ENCODE measurements at regions not wholly inside any gene's neighbourhood (a gene's known extent, or its start where the extent isn't known, plus 50 kb on each side); places are given as distances from the start of the nearest gene placed in this dataset.
A peak's percentile ranks its signal among the peaks of the same experiment; 100 is the strongest.

GRCh38 chr11:92890846-92891245 is 78.6 kb upstream of the MTNR1B start:
- Histone ChIP-seq H3K36me3 (ENCODE audit: control insufficient read depth in 1 of 2, insufficient read depth in 2 of 2, low read length in 1 of 2) (peaks cover 0 to 3% of the 10 kb centered on the region in 2 donors), H3K4me1 (ENCODE audit: control insufficient read depth in 1 of 2, insufficient read depth in 2 of 2, low read length in 2 of 2) (peaks cover 1 to 3% of the 10 kb centered on the region in 2 donors), H3K4me3 (ENCODE audit: low read length in 2 of 2) (no peak overlapping the region), H3K27me3 (ENCODE audit: control insufficient read depth in 1 of 2, insufficient read depth in 2 of 2, low read length in 1 of 2) (no peaks in the 10 kb centered on the region), H3K9me3 (ENCODE audit: control insufficient read depth, low read length) (no peaks in the 10 kb centered on the region), H3K27ac (ENCODE audit: low read depth in 1 of 2, low read length in 2 of 2) (no peak overlapping the region)
- 94 to 95% methylated on average over 11 of the region's 11 CpGs for WGBS, 2 donors
- ATAC-seq (ENCODE audit: low FRiP score) (no peak), DNase-seq (no peak)
- intact Hi-C loops (cut with DNase I): no loop called here

- Histone ChIP-seq H3K9me3 (ENCODE audit: control insufficient read depth, low read length) (no peaks in the 10 kb centered on the region), H3K36me3 (ENCODE audit: control insufficient read depth in 1 of 2, insufficient read depth in 2 of 2, low read length in 1 of 2) (peaks cover 0 to 3% of the 10 kb centered on the region in 2 donors), H3K27ac (ENCODE audit: low read depth in 1 of 2, low read length in 2 of 2) (no peak overlapping the region), H3K27me3 (ENCODE audit: control insufficient read depth in 1 of 2, insufficient read depth in 2 of 2, low read length in 1 of 2) (no peaks in the 10 kb centered on the region), H3K4me3 (ENCODE audit: low read length in 2 of 2) (no peak overlapping the region), H3K4me1 (ENCODE audit: control insufficient read depth in 1 of 2, insufficient read depth in 2 of 2, low read length in 2 of 2) (peaks cover 1 to 3% of the 10 kb centered on the region in 2 donors)
- 10 to 14% methylated on average over 4 of the region's 4 CpGs for WGBS, 2 donors
- ATAC-seq (ENCODE audit: low FRiP score) (no peak), DNase-seq (no peak)
- intact Hi-C loops (cut with DNase I): no loop called here
Measured at GRCh38 chr11:92892802-92893684, 76.4 kb upstream of the MTNR1B start.

- Histone ChIP-seq H3K27ac (ENCODE audit: low read depth in 1 of 2, low read length in 2 of 2) (no peak overlapping the region), H3K27me3 (ENCODE audit: control insufficient read depth in 1 of 2, insufficient read depth in 2 of 2, low read length in 1 of 2) (no peaks in the 10 kb centered on the region), H3K4me3 (ENCODE audit: low read length in 2 of 2) (no peak overlapping the region), H3K9me3 (ENCODE audit: control insufficient read depth, low read length) (no peaks in the 10 kb centered on the region), H3K4me1 (ENCODE audit: control insufficient read depth in 1 of 2, insufficient read depth in 2 of 2, low read length in 2 of 2) (peaks cover 1 to 3% of the 10 kb centered on the region in 2 donors), H3K36me3 (ENCODE audit: control insufficient read depth in 1 of 2, insufficient read depth in 2 of 2, low read length in 1 of 2) (peaks cover 0 to 3% of the 10 kb centered on the region in 2 donors)
- no peak for ATAC-seq (ENCODE audit: low FRiP score)
- 95 to 99% methylated on average over 3 of the region's 3 CpGs for WGBS, 2 donors
- intact Hi-C loops (cut with DNase I): no loop called here
- DNase-seq: no peak
Measured at GRCh38 chr11:92894197-92894596, 75.3 kb upstream of the MTNR1B start.

DNA sequence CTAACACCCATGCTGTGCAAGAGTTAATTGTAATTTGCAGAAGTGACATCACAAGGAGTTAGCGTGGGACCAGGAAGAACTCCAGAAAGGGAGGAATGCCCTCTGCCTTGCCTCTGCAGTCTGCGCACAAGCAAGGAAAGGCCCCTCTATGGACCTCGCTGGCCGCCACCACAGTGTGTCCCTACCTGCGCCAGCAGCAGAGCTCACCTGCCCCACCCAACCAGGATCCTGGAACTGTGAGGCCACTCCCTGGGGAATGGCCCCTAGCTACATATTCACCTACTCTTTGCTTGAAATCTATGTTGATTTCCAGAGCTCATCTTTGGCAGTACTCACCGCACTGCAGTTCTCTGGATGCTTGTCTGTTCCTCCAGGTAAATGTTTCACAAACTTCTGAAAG is 72.0 kb upstream of the MTNR1B start:
- no peak for DNase-seq
- intact Hi-C loops (cut with DNase I): no loop called here
- WGBS, 2 donors: 93 to 94% methylated on average over 6 of the region's 6 CpGs
- peaks cover 1 to 3% of the 10 kb centered on the region in 2 donors for H3K4me1 ChIP-seq (ENCODE audit: control insufficient read depth in 1 of 2, insufficient read depth in 2 of 2, low read length in 2 of 2)
- H3K27ac ChIP-seq (ENCODE audit: low read depth in 1 of 2, low read length in 2 of 2): no peak overlapping the region
- H3K4me3 ChIP-seq (ENCODE audit: low read length in 2 of 2): no peak overlapping the region
- no peak for ATAC-seq (ENCODE audit: low FRiP score)
- no peaks in the 10 kb centered on the region for H3K9me3 ChIP-seq (ENCODE audit: control insufficient read depth, low read length)
- H3K27me3 ChIP-seq (ENCODE audit: control insufficient read depth in 1 of 2, insufficient read depth in 2 of 2, low read length in 1 of 2): no peaks in the 10 kb centered on the region
- H3K36me3 ChIP-seq (ENCODE audit: control insufficient read depth in 1 of 2, insufficient read depth in 2 of 2, low read length in 1 of 2): no peaks in the 10 kb centered on the region

- Histone ChIP-seq H3K27ac (ENCODE audit: low read depth in 1 of 2, low read length in 2 of 2) (no peak overlapping the region), H3K27me3 (ENCODE audit: control insufficient read depth in 1 of 2, insufficient read depth in 2 of 2, low read length in 1 of 2) (no peaks in the 10 kb centered on the region), H3K9me3 (ENCODE audit: control insufficient read depth, low read length) (no peaks in the 10 kb centered on the region), H3K4me3 (ENCODE audit: low read length in 2 of 2) (no peak overlapping the region), H3K4me1 (ENCODE audit: control insufficient read depth in 1 of 2, insufficient read depth in 2 of 2, low read length in 2 of 2) (no peaks in the 10 kb centered on the region), H3K36me3 (ENCODE audit: control insufficient read depth in 1 of 2, insufficient read depth in 2 of 2, low read length in 1 of 2) (no peaks in the 10 kb centered on the region)
- no peak for ATAC-seq (ENCODE audit: low FRiP score)
- 89 to 97% methylated on average over 1 of the region's 1 CpG for WGBS, 2 donors
- no peak for DNase-seq
- intact Hi-C loops (cut with DNase I): no loop called here
Measured at GRCh38 chr11:92902417-92902816, 67.0 kb upstream of the MTNR1B start.

DNA sequence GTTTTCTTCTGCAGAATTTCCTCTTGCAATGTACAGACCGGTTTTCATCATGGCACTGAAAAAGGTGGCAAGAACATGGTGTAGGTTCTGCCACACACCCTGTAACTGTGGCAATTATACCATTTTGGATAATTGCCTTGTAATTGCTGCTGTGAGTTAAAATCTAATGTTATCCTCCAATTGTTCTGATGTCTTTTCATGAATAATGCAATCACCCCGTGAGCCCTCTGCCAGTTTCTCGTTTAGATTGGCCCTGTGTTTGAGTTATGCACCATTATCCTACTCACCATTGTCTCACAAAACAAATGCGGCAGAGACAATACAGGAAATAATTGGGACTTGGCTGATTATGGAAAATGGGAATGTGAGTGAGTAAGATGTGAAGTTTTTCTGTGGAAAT is 61.8 kb upstream of the MTNR1B start:
- H3K36me3 ChIP-seq (ENCODE audit: control insufficient read depth in 1 of 2, insufficient read depth in 2 of 2, low read length in 1 of 2): no peaks in the 10 kb centered on the region
- no peaks in the 10 kb centered on the region for H3K9me3 ChIP-seq (ENCODE audit: control insufficient read depth, low read length)
- intact Hi-C loops (cut with DNase I): no loop called here
- ATAC-seq (ENCODE audit: low FRiP score) (no peak), DNase-seq (no peak)
- H3K27me3 ChIP-seq (ENCODE audit: control insufficient read depth in 1 of 2, insufficient read depth in 2 of 2, low read length in 1 of 2): no peaks in the 10 kb centered on the region
- WGBS, 2 donors: 59 to 64% methylated on average over 4 of the region's 4 CpGs
- no peak overlapping the region for H3K27ac ChIP-seq (ENCODE audit: low read depth in 1 of 2, low read length in 2 of 2)
- no peaks in the 10 kb centered on the region for H3K4me1 ChIP-seq (ENCODE audit: control insufficient read depth in 1 of 2, insufficient read depth in 2 of 2, low read length in 2 of 2)
- H3K4me3 ChIP-seq (ENCODE audit: low read length in 2 of 2): no peak overlapping the region

DNA sequence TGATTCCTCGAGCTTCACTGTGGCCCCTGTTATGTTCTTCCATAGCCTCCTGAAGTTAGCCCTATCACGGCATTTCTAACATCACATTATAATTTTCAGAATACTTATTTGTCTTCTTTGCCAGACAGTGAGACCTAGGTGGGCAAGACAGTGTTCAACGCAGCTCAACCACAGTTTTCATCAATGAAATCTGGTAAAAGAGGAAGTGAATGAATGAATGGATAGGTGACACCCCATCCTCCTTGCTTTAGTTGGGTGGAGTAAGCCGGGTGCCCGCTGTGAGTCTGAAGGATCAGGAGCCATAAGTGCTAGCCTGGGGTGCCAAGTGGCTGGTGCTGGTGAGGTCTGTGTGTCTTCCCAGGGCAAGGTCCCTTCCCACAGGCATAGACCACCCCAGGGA is 60.2 kb upstream of the MTNR1B start:
- DNase-seq (no peak), ATAC-seq (ENCODE audit: low FRiP score) (no peak)
- no peaks in the 10 kb centered on the region for H3K36me3 ChIP-seq (ENCODE audit: control insufficient read depth in 1 of 2, insufficient read depth in 2 of 2, low read length in 1 of 2)
- H3K27me3 ChIP-seq (ENCODE audit: control insufficient read depth in 1 of 2, insufficient read depth in 2 of 2, low read length in 1 of 2): no peaks in the 10 kb centered on the region
- no peak overlapping the region for H3K4me3 ChIP-seq (ENCODE audit: low read length in 2 of 2)
- no peaks in the 10 kb centered on the region for H3K9me3 ChIP-seq (ENCODE audit: control insufficient read depth, low read length)
- no peaks in the 10 kb centered on the region for H3K4me1 ChIP-seq (ENCODE audit: control insufficient read depth in 1 of 2, insufficient read depth in 2 of 2, low read length in 2 of 2)
- 95% methylated on average over 5 of the region's 5 CpGs for WGBS, 2 donors
- intact Hi-C loops (cut with DNase I): no loop called here
- H3K27ac ChIP-seq (ENCODE audit: low read depth in 1 of 2, low read length in 2 of 2): no peak overlapping the region

- WGBS, 2 donors: 82 to 90% methylated on average over 2 of the region's 2 CpGs
- ATAC-seq (ENCODE audit: low FRiP score): no peak
- intact Hi-C loops (cut with DNase I): no loop called here
Measured at GRCh38 chr11:92911478-92911877, 58.0 kb upstream of the MTNR1B start.

GRCh38 chr11:92915551-92915950 is 53.9 kb upstream of the MTNR1B start:
- DNase-seq (no peak), ATAC-seq (ENCODE audit: low FRiP score) (peak; percentile 12)
- Histone ChIP-seq H3K9me3 (ENCODE audit: control insufficient read depth, low read length) (no peaks in the 10 kb centered on the region), H3K4me1 (ENCODE audit: control insufficient read depth in 1 of 2, insufficient read depth in 2 of 2, low read length in 2 of 2) (no peaks in the 10 kb centered on the region), H3K4me3 (ENCODE audit: low read length in 2 of 2) (no peak overlapping the region), H3K36me3 (ENCODE audit: control insufficient read depth in 1 of 2, insufficient read depth in 2 of 2, low read length in 1 of 2) (no peaks in the 10 kb centered on the region), H3K27ac (ENCODE audit: low read depth in 1 of 2, low read length in 2 of 2) (no peak overlapping the region), H3K27me3 (ENCODE audit: control insufficient read depth in 1 of 2, insufficient read depth in 2 of 2, low read length in 1 of 2) (no peaks in the 10 kb centered on the region)
- intact Hi-C loops (cut with DNase I): no loop called here
- 94 to 98% methylated on average over 39 of the region's 39 CpGs for WGBS, 2 donors

More at GRCh38 chr11:92911478-92911877, 58.0 kb upstream of the MTNR1B start:
- H3K36me3 ChIP-seq (ENCODE audit: control insufficient read depth in 1 of 2, insufficient read depth in 2 of 2, low read length in 1 of 2): no peaks in the 10 kb centered on the region
- no peak for DNase-seq
- H3K4me1 ChIP-seq (ENCODE audit: control insufficient read depth in 1 of 2, insufficient read depth in 2 of 2, low read length in 2 of 2): no peaks in the 10 kb centered on the region
- H3K27me3 ChIP-seq (ENCODE audit: control insufficient read depth in 1 of 2, insufficient read depth in 2 of 2, low read length in 1 of 2): no peaks in the 10 kb centered on the region
- H3K4me3 ChIP-seq (ENCODE audit: low read length in 2 of 2): no peak overlapping the region
- no peak overlapping the region for H3K27ac ChIP-seq (ENCODE audit: low read depth in 1 of 2, low read length in 2 of 2)
- H3K9me3 ChIP-seq (ENCODE audit: control insufficient read depth, low read length): no peaks in the 10 kb centered on the region
